ENCODE measurements at regions not wholly inside any gene's neighbourhood (a gene's known extent, or its start where the extent isn't known, plus 50 kb on each side); places are given as distances from the start of the nearest gene placed in this dataset.
"Not testable (repeated sequence)": the region's sequence is repeated elsewhere in the genome, so short reads cannot be mapped to it uniquely, and the experiment has no call there.

- Histone ChIP-seq H3K9ac (ENCODE audit: low read length in 2 of 2) (no peak overlapping the region), H3K36me3 (ENCODE audit: control insufficient read depth in 2 of 2, insufficient read depth in 2 of 2, low read length in 2 of 2) (no peaks in the 10 kb centered on the region), H3K4me3 (ENCODE audit: low read length in 2 of 2) (no peak overlapping the region), H3K27me3 (ENCODE audit: control insufficient read depth in 1 of 2, insufficient read depth in 2 of 2, low read length in 2 of 2) (no peaks in the 10 kb centered on the region), H3K4me1 (ENCODE audit: control insufficient read depth, insufficient read depth, low read length) (no peaks in the 10 kb centered on the region), H3K27ac (ENCODE audit: low read length) (no peak overlapping the region), H3K9me3 (ENCODE audit: control insufficient read depth in 2 of 2, low read length in 2 of 2) (no peaks in the 10 kb centered on the region)
Observed at GRCh38 chr21:15119486-15119885, 54.7 kb upstream of the NRIP1 start.

GRCh38 chr21:15121097-15121654, 56.4 kb upstream of the NRIP1 start:
- Histone ChIP-seq H3K27ac (ENCODE audit: low read length) (no peak overlapping the region), H3K9me3 (ENCODE audit: control insufficient read depth in 2 of 2, low read length in 2 of 2) (no peaks in the 10 kb centered on the region), H3K4me1 (ENCODE audit: control insufficient read depth, insufficient read depth, low read length) (no peaks in the 10 kb centered on the region), H3K36me3 (ENCODE audit: control insufficient read depth in 2 of 2, insufficient read depth in 2 of 2, low read length in 2 of 2) (no peaks in the 10 kb centered on the region), H3K9ac (ENCODE audit: low read length in 2 of 2) (no peak overlapping the region), H3K27me3 (ENCODE audit: control insufficient read depth in 1 of 2, insufficient read depth in 2 of 2, low read length in 2 of 2) (no peaks in the 10 kb centered on the region), H3K4me3 (ENCODE audit: low read length in 2 of 2) (peak overlapping the region in 1 of 2 donors; percentile 23)

DNA sequence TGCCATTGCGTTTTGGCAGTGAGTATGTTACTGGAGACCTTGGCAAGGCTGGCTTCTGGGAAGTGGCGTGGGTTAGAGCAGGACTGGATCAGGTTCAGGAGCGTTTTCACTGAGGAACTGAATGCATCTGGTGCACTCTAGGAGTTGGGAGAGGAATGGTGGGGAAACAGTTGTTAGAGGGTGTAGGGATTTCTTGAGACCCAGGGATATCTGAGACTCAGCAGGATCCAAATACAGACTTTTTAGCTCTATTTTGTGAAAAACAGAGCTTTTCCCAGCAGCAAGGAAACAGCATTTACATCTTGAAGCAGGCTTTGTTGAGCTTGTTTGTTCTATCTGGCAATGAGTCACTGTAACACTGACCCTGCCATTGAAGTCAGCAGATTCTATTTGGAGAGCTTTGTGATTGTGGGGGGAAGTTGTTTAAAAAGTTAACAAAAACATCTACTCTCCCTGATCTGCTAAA, 56.9 kb upstream of the NRIP1 start:
- Histone ChIP-seq H3K27ac (ENCODE audit: low read length) (no peak overlapping the region), H3K27me3 (ENCODE audit: control insufficient read depth in 1 of 2, insufficient read depth in 2 of 2, low read length in 2 of 2) (no peaks in the 10 kb centered on the region), H3K36me3 (ENCODE audit: control insufficient read depth in 2 of 2, insufficient read depth in 2 of 2, low read length in 2 of 2) (no peaks in the 10 kb centered on the region), H3K4me3 (ENCODE audit: low read length in 2 of 2) (peak overlapping the region in 1 of 2 donors; percentile 23), H3K9me3 (ENCODE audit: control insufficient read depth in 2 of 2, low read length in 2 of 2) (no peaks in the 10 kb centered on the region), H3K9ac (ENCODE audit: low read length in 2 of 2) (no peak overlapping the region), H3K4me1 (ENCODE audit: control insufficient read depth, insufficient read depth, low read length) (no peaks in the 10 kb centered on the region)

DNA sequence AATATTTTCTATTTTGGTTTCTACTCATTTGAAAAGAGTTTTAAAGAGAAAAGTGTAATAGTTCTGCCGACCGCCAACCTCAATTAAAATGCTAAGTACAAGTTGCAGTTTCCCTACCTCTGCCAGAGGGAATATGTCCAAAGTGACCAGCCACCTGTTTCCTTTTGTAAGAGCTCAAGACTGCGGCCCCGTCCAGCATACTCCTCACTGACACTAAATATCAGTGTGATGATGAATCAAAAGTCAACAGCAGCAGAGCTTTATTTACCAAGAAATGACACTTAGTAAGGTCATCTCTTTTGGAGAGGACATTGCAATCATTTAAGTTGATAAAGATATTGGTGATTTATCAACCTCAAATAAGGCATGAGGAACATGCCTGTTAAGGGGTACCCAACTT, 57.4 kb upstream of the NRIP1 start:
- no peaks in the 10 kb centered on the region for H3K27me3 ChIP-seq (ENCODE audit: control insufficient read depth in 1 of 2, insufficient read depth in 2 of 2, low read length in 2 of 2)
- no peaks in the 10 kb centered on the region for H3K4me1 ChIP-seq (ENCODE audit: control insufficient read depth, insufficient read depth, low read length)
- H3K4me3 ChIP-seq (ENCODE audit: low read length in 2 of 2), result no peak overlapping the region
- H3K9ac ChIP-seq (ENCODE audit: low read length in 2 of 2), result no peak overlapping the region
- no peaks in the 10 kb centered on the region for H3K36me3 ChIP-seq (ENCODE audit: control insufficient read depth in 2 of 2, insufficient read depth in 2 of 2, low read length in 2 of 2)
- H3K27ac ChIP-seq (ENCODE audit: low read length), result no peak overlapping the region
- no peaks in the 10 kb centered on the region for H3K9me3 ChIP-seq (ENCODE audit: control insufficient read depth in 2 of 2, low read length in 2 of 2)

GRCh38 chr21:15124731-15125130, 59.9 kb upstream of the NRIP1 start:
- no peaks in the 10 kb centered on the region for H3K36me3 ChIP-seq (ENCODE audit: control insufficient read depth in 2 of 2, insufficient read depth in 2 of 2, low read length in 2 of 2)
- no peak overlapping the region for H3K4me3 ChIP-seq (ENCODE audit: low read length in 2 of 2)
- H3K9me3 ChIP-seq (ENCODE audit: control insufficient read depth in 2 of 2, low read length in 2 of 2), result no peaks in the 10 kb centered on the region
- no peaks in the 10 kb centered on the region for H3K27me3 ChIP-seq (ENCODE audit: control insufficient read depth in 1 of 2, insufficient read depth in 2 of 2, low read length in 2 of 2)
- H3K4me1 ChIP-seq (ENCODE audit: control insufficient read depth, insufficient read depth, low read length), result no peaks in the 10 kb centered on the region
- H3K9ac ChIP-seq (ENCODE audit: low read length in 2 of 2), result no peak overlapping the region
- H3K27ac ChIP-seq (ENCODE audit: low read length), result no peak overlapping the region

DNA sequence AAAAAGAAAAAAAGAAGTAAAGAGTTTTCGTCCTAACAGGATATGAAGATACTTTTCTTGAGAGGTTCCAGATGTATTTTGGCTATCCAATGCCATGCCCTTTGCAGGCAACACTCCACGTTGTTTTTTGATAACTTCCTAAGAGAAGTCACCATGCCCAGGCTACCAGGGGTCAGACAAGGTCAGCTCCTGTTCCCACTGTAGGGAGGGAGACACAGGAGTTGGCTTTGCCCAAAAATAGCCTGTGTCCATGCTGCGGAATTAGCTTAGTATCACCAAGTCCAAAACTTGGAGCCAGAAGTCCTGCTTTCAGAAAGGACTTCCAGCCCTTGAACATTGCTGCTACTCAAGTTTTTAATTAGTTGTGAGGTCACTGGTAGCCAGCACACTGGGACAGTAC, 62.1 kb upstream of the NRIP1 start:
- Histone ChIP-seq H3K4me3 (ENCODE audit: low read length in 2 of 2) (no peak overlapping the region), H3K27me3 (ENCODE audit: control insufficient read depth in 1 of 2, insufficient read depth in 2 of 2, low read length in 2 of 2) (no peaks in the 10 kb centered on the region), H3K4me1 (ENCODE audit: control insufficient read depth, insufficient read depth, low read length) (no peaks in the 10 kb centered on the region), H3K36me3 (ENCODE audit: control insufficient read depth in 2 of 2, insufficient read depth in 2 of 2, low read length in 2 of 2) (no peaks in the 10 kb centered on the region), H3K9me3 (ENCODE audit: control insufficient read depth in 2 of 2, low read length in 2 of 2) (no peaks in the 10 kb centered on the region), H3K27ac (ENCODE audit: low read length) (no peak overlapping the region), H3K9ac (ENCODE audit: low read length in 2 of 2) (no peak overlapping the region)

GRCh38 chr21:15127437-15127836, 62.6 kb upstream of the NRIP1 start:
- Histone ChIP-seq H3K27me3 (ENCODE audit: control insufficient read depth in 1 of 2, insufficient read depth in 2 of 2, low read length in 2 of 2) (no peaks in the 10 kb centered on the region), H3K9me3 (ENCODE audit: control insufficient read depth in 2 of 2, low read length in 2 of 2) (no peaks in the 10 kb centered on the region), H3K4me1 (ENCODE audit: control insufficient read depth, insufficient read depth, low read length) (no peaks in the 10 kb centered on the region), H3K9ac (ENCODE audit: low read length in 2 of 2) (no peak overlapping the region), H3K4me3 (ENCODE audit: low read length in 2 of 2) (no peak overlapping the region), H3K27ac (ENCODE audit: low read length) (no peak overlapping the region), H3K36me3 (ENCODE audit: control insufficient read depth in 2 of 2, insufficient read depth in 2 of 2, low read length in 2 of 2) (no peaks in the 10 kb centered on the region)

GRCh38 chr21:15128267-15128666, 63.5 kb upstream of the NRIP1 start:
- Histone ChIP-seq H3K36me3 (ENCODE audit: control insufficient read depth in 2 of 2, insufficient read depth in 2 of 2, low read length in 2 of 2) (no peaks in the 10 kb centered on the region), H3K9ac (ENCODE audit: low read length in 2 of 2) (no peak overlapping the region), H3K4me3 (ENCODE audit: low read length in 2 of 2) (no peak overlapping the region), H3K27ac (ENCODE audit: low read length) (no peak overlapping the region), H3K27me3 (ENCODE audit: control insufficient read depth in 1 of 2, insufficient read depth in 2 of 2, low read length in 2 of 2) (no peaks in the 10 kb centered on the region), H3K9me3 (ENCODE audit: control insufficient read depth in 2 of 2, low read length in 2 of 2) (no peaks in the 10 kb centered on the region), H3K4me1 (ENCODE audit: control insufficient read depth, insufficient read depth, low read length) (no peaks in the 10 kb centered on the region)

DNA sequence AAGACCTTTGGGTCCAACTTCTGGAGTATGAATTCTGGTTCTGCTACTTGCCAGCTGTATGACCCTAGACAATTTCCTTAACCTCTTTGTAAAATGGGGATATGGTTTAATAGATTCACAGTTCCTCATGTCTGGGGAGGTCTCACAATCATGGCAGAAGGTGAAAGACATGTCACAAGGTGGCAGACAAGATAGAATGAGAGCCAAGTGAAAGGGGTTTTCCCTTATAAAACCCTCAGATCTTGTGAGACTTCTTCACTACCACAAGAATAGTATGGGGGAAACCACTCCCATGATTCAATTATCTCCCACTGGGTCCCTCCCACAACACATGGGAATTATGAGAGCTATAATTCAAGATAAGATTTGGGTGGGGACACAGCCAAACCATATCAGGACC, 63.9 kb upstream of the NRIP1 start:
- H3K4me1 ChIP-seq (ENCODE audit: control insufficient read depth, insufficient read depth, low read length); H3K4me3 ChIP-seq (ENCODE audit: low read length in 2 of 2); H3K9ac ChIP-seq (ENCODE audit: low read length in 2 of 2): not testable (repeated sequence)

DNA sequence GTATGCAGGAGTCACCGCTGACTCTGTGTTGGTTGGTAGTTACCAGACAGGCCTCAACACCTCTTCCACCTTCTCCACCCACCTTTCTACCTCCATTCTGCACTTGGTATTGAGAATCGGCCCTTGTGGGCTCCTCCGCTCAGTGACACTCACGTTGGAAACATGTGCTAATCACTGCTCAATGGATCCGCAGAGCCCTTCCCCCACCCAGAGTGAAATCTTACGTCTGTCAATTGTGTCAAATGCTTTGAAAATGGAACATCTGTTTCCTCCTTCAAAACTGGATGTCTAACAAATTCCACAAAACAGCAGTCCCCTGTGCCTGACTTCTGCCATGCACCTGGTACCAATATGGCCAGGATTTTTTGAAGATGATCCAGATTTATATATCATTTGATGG, 65.5 kb upstream of the NRIP1 start:
- H3K36me3 ChIP-seq (ENCODE audit: control insufficient read depth in 2 of 2, insufficient read depth in 2 of 2, low read length in 2 of 2), result no peaks in the 10 kb centered on the region
- H3K4me3 ChIP-seq (ENCODE audit: low read length in 2 of 2), result no peak overlapping the region
- no peaks in the 10 kb centered on the region for H3K27me3 ChIP-seq (ENCODE audit: control insufficient read depth in 1 of 2, insufficient read depth in 2 of 2, low read length in 2 of 2)
- H3K4me1 ChIP-seq (ENCODE audit: control insufficient read depth, insufficient read depth, low read length), result no peaks in the 10 kb centered on the region
- H3K27ac ChIP-seq (ENCODE audit: low read length), result no peak overlapping the region
- no peak overlapping the region for H3K9ac ChIP-seq (ENCODE audit: low read length in 2 of 2)
- H3K9me3 ChIP-seq (ENCODE audit: control insufficient read depth in 2 of 2, low read length in 2 of 2), result no peaks in the 10 kb centered on the region

More for the DNA sequence above, 63.9 kb upstream of the NRIP1 start:
- not testable (repeated sequence) for H3K9me3 ChIP-seq (ENCODE audit: control insufficient read depth in 2 of 2, low read length in 2 of 2); H3K27ac ChIP-seq (ENCODE audit: low read length); H3K36me3 ChIP-seq (ENCODE audit: control insufficient read depth in 2 of 2, insufficient read depth in 2 of 2, low read length in 2 of 2); H3K27me3 ChIP-seq (ENCODE audit: control insufficient read depth in 1 of 2, insufficient read depth in 2 of 2, low read length in 2 of 2)

DNA sequence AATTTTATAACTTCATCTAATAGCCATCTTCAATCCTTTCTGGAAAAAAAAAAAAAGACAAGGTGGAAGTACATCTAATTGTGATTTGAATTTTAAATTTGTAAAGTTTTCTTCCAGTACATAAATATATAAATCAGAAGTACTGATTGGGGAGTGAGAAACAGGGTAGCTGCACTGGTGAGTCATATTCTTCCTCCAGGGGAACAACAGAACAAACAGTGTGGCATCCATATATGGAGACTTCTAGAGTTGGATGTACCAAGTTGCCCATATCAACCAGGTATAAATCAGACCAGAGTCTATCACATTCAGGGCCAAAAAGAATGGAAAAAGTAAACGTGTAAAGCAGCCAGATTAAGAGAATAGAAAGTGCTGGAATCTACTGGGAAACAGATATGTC, 66.0 kb upstream of the NRIP1 start:
- Histone ChIP-seq H3K4me1 (ENCODE audit: control insufficient read depth, insufficient read depth, low read length) (no peaks in the 10 kb centered on the region), H3K4me3 (ENCODE audit: low read length in 2 of 2) (no peak overlapping the region), H3K9ac (ENCODE audit: low read length in 2 of 2) (no peak overlapping the region), H3K27me3 (ENCODE audit: control insufficient read depth in 1 of 2, insufficient read depth in 2 of 2, low read length in 2 of 2) (no peaks in the 10 kb centered on the region), H3K36me3 (ENCODE audit: control insufficient read depth in 2 of 2, insufficient read depth in 2 of 2, low read length in 2 of 2) (no peaks in the 10 kb centered on the region), H3K27ac (ENCODE audit: low read length) (no peak overlapping the region), H3K9me3 (ENCODE audit: control insufficient read depth in 2 of 2, low read length in 2 of 2) (no peaks in the 10 kb centered on the region)
